Liver (tissue), 3 donors: ENCODE measurements at regions not wholly inside any gene's neighbourhood (a gene's known extent, or its start where the extent isn't known, plus 50 kb on each side); places are given as distances from the start of the nearest gene placed in this dataset.

ENCODE experiments used
- GABPA ChIP-seq, 2 donors: IDR thresholded peaks in 1 of 2; conservative IDR thresholded peaks in 1 of 2; 2 replicates each; pipeline ENCODE4 v1.6.1; 2016; ENCODE audit warnings: antibody characterized with exemption in 2 of 2, mild to moderate bottlenecking in 1 of 2, moderate library complexity in 1 of 2
- JUND ChIP-seq, 2 donors: IDR thresholded peaks; 2 replicates each; pipeline ENCODE4 v1.6.1; 2016; ENCODE audit warnings: antibody characterized with exemption in 2 of 2
- TAF1 ChIP-seq: conservative IDR thresholded peaks from 2 replicates; pipeline ENCODE4 v1.6.1; 2016; ENCODE audit warnings: antibody characterized with exemption, mild to moderate bottlenecking
- TF ChIP-seq, protein P1 (sequence below): fragments of 150-350 bp; IDR thresholded peaks from 2 replicates; pipeline ENCODE4 v1.5.1; 2017; ENCODE audit warnings: improper control_type of control experiment, low read depth, low read length; ENCODE audit not compliant: missing input control
- TF ChIP-seq, protein P2 (sequence below): IDR thresholded peaks from 2 replicates; pipeline ENCODE4 v1.6.1; 2016; ENCODE audit warnings: antibody characterized with exemption
- TF ChIP-seq, protein P3 (sequence below): IDR thresholded peaks from 2 replicates; pipeline ENCODE4 v1.6.1; 2016; ENCODE audit warnings: antibody characterized with exemption, mild to moderate bottlenecking
- donor health status: healthy.
- donor health status: healthy.

- TF ChIP-seq, protein P1, sequence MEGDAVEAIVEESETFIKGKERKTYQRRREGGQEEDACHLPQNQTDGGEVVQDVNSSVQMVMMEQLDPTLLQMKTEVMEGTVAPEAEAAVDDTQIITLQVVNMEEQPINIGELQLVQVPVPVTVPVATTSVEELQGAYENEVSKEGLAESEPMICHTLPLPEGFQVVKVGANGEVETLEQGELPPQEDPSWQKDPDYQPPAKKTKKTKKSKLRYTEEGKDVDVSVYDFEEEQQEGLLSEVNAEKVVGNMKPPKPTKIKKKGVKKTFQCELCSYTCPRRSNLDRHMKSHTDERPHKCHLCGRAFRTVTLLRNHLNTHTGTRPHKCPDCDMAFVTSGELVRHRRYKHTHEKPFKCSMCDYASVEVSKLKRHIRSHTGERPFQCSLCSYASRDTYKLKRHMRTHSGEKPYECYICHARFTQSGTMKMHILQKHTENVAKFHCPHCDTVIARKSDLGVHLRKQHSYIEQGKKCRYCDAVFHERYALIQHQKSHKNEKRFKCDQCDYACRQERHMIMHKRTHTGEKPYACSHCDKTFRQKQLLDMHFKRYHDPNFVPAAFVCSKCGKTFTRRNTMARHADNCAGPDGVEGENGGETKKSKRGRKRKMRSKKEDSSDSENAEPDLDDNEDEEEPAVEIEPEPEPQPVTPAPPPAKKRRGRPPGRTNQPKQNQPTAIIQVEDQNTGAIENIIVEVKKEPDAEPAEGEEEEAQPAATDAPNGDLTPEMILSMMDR, result no peak
- no peak for TF ChIP-seq GABPA (IDR thresholded peaks at IDR 0.05 in 1 of 2, conservative IDR thresholded peaks at IDR 0.05 in 1 of 2)
- TF ChIP-seq JUND (IDR thresholded peaks at IDR 0.05), result no peak
- TF ChIP-seq, protein P2, sequence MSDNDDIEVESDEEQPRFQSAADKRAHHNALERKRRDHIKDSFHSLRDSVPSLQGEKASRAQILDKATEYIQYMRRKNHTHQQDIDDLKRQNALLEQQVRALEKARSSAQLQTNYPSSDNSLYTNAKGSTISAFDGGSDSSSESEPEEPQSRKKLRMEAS, result no peak
- TF ChIP-seq, protein P3, sequence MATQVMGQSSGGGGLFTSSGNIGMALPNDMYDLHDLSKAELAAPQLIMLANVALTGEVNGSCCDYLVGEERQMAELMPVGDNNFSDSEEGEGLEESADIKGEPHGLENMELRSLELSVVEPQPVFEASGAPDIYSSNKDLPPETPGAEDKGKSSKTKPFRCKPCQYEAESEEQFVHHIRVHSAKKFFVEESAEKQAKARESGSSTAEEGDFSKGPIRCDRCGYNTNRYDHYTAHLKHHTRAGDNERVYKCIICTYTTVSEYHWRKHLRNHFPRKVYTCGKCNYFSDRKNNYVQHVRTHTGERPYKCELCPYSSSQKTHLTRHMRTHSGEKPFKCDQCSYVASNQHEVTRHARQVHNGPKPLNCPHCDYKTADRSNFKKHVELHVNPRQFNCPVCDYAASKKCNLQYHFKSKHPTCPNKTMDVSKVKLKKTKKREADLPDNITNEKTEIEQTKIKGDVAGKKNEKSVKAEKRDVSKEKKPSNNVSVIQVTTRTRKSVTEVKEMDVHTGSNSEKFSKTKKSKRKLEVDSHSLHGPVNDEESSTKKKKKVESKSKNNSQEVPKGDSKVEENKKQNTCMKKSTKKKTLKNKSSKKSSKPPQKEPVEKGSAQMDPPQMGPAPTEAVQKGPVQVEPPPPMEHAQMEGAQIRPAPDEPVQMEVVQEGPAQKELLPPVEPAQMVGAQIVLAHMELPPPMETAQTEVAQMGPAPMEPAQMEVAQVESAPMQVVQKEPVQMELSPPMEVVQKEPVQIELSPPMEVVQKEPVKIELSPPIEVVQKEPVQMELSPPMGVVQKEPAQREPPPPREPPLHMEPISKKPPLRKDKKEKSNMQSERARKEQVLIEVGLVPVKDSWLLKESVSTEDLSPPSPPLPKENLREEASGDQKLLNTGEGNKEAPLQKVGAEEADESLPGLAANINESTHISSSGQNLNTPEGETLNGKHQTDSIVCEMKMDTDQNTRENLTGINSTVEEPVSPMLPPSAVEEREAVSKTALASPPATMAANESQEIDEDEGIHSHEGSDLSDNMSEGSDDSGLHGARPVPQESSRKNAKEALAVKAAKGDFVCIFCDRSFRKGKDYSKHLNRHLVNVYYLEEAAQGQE, result no peak
- TF ChIP-seq TAF1, result no peak
Observed at GRCh38 chr5:110896901-110897300, 158.1 kb downstream of the SLC25A46 start.
